Midbrain (tissue), 1 donor: ENCODE measurements at regions not wholly inside any gene's neighbourhood (a gene's known extent, or its start where the extent isn't known, plus 50 kb on each side); places are given as distances from the start of the nearest gene placed in this dataset.

Source experiments
- DNase-seq: peaks from one replicate; lab custom pipeline; 2025; lab: John Stamatoyannopoulos, UW

DNA sequence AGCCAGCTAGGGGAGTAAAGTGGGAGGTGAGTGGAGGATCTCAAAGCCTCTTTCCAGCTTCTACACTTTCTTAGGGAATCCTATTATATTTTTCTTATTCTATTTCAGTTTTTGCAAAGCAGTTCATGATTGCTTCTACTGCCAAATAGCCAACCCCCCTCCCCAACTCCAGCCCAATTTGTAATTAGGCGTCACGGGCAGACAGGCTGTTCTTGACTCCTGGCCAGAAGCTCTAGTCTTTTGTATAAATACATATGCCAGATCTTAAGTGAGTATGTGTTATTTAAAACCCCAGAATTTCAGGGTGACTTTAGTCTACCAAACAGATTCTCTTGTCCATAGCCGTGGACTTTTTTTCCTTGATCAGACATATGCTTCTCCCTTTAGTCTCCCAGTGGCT, 255.2 kb downstream of the BUB3 start:
- no peak for DNase-seq

DNA sequence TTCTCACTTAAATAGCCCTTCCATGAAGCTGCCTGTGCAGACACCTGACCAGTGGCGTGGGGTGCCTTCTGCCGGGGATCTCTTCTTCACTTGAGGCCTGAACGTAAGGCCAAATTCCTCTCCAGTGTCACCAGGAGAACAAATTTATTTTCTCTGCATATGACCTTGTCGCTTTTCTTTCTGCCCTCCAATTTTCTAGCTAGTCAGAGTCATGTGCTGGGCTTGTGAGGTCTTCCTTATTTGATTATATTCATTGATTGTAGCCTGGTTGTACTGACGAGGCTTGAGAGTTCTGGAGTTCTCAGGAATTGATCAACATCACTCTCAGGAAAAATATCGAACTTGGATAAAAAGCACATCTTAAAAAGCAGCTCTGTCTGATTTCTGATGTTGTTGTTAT, 255.7 kb downstream of the BUB3 start:
- no peak for DNase-seq

DNA sequence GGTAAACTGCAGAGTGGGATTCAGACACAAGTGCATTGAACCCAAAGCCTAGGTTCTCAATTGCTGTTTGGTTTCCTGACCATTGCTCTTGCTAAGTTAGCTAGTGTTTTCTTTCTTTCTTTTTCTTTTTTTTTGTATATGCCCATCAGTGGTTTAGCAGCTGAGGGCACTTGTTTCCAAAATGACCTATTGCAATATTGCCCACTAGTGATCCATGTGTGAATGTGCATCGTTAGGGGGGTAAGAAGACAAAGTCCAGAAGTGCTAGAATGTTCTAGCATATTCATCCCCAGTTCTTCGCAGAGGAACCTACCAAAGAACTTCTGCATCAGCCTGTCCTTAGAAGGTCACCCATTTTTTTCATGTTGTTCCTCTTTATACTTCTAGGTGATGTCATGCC, 252.8 kb upstream of the GPR26 start:
- no peak for DNase-seq

DNA sequence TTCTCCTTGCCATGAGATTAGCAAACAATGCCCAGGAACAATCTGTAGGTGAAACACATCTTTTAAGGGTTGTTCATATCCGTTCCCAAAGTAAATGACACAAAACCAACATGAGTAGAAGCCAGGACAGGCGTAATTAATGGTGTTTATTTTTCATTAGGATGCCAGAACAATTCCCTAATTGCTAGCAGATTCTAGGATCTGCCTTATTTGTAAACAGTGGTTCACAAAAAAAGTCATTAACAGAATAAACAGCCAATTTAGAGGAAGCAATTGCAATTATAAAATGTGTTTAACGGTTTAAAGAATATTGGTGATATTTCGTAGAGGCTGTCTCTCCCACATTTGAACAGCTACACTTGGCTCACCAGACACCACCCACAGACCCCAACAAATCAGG, 250.6 kb upstream of the GPR26 start:
- no peak for DNase-seq

DNA sequence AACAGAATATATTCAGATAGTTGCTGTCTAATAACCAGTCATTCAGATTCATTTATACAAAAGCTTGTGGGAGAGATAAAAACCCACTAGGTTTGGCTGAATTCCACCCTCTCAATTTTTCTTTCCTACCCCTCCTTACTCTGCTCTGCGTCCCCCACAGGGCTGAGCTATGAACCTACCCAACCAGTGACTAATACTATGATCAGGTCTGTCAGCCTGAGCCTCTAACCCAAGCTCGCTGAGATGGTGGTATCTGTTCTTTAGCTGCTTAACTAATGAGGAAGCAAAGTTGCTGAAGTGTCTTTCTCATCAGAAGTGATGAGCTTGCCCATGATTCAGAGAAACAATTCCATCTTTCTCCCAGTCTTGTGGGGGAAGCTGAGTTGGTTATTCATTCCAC, 248.7 kb upstream of the GPR26 start:
- DNase-seq: no peak

DNA sequence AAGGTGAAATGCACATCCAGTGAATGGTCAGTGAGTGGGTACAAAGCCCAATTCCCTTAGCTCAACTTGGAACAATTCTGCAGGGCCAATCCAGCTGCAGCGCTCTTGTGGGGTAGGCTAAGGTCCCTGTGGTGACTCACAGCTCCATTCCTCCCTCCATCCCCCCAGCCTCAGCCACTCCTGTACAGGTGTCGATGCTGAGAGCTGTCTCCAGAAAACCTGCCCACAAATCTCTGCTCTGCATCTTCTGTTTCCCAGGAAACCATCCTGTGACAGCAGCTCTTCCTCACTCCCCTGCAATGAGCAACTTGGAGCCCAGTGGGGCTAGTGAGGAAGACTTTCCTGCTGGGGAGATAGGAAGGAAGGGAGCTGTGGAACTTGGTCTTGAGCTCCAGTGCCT, 244.7 kb upstream of the GPR26 start:
- DNase-seq: no peak

DNA sequence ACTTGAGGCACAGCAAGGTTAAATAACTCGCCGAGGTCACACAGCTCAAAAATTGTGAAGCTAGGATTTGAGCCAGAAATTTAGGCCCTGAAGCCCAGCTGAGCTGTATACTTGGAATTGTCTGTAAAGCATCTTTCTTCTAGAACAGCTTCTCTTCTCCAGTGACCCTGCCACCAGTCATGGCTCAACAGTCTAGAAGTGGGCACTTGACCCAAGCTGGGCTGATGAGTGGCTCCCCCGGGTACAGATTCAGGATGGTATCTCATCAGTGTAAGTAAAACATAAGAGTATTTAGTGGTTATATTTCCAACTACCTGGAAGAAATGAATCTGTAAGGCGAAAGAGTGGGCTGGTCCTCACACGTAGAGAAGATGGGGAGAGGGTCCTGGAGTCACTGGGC, 243.9 kb upstream of the GPR26 start:
- DNase-seq: no peak

DNA sequence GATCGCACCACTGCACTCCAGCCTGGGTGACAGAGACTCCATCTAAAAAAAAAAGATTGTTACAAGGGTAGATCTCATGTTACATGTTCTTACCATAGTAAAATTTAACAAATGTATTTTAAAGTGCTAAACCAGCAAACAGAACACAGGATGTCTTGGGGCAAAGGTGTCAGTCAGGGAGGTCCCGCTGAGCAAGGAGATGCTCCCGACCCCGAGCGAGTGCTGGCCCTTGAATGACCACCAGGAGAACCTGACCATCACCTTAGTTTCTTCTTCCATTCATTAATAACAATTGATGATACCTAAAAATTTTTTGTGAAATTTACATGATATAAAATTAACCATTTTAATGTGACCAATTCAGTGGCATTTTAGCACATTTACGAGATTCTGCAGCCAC, 241.6 kb upstream of the GPR26 start:
- no peak for DNase-seq

DNA sequence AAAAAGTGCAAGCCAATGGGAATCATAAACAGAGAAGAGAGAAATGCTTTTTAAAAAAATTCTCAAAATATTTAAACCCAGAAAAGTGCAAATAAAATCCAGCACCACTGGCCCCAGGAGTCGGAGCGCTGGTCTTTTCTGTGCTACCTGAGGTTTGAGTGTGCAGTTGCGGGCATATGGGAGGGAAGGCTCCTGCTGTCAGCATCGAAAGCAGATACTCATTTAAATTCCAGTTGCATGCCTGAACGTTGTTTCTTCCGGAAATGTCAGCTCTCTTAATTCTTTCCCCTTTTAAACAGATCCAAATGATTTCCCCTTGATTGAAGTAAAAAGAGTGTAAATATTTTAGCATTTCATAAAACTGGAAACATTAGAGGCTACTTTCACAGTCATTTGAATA, 240.5 kb upstream of the GPR26 start:
- no peak for DNase-seq

DNA sequence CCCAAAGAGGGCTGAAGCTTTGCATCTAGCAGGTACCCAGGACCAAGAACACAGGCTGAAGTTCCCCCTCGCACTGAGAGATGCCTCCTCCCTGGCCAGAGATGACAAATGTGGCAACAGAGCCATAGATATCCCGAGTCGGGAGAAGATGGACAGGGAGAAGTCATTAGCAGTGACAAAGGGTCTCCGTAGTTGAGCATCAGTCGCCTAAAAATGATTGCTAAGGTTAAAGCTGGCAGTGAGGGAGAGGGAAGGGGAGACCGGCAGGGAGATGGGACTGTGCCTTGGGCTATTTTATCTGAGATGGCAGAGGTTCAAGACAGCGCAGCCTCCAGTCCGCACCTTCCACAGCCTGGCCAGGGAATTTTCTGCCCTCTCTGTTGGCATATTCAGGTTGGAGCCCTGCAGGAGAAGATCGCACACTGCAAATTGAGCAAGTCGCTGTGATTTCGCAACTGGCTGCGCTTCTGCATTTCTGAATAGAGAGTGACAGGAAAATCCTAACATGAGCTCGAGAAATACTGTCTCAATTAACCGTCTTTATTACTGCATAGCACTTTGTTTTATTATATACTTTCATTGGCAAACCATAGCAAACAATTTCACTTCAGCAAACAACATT, 238.9 kb upstream of the GPR26 start:
- no peak for DNase-seq

DNA sequence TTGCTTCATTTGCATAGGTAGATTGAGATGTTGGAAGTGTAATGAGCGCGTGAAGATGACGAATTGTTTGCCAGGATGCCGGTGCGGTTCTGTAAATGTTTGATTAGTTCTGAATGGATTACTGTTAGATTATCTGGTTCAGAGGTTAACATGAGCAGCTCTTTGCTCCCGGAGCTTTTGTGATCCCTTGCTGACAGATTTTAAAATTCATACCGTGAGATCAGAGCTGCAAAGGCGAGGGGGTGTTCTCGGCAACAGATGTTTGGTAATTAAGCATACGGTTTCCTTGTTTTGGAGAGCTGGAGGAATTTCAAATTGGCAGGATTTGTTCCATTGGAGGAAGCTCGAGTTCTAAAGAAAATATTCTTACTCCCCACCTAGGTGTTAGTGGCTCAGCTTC, 237.8 kb upstream of the GPR26 start:
- DNase-seq: no peak

DNA sequence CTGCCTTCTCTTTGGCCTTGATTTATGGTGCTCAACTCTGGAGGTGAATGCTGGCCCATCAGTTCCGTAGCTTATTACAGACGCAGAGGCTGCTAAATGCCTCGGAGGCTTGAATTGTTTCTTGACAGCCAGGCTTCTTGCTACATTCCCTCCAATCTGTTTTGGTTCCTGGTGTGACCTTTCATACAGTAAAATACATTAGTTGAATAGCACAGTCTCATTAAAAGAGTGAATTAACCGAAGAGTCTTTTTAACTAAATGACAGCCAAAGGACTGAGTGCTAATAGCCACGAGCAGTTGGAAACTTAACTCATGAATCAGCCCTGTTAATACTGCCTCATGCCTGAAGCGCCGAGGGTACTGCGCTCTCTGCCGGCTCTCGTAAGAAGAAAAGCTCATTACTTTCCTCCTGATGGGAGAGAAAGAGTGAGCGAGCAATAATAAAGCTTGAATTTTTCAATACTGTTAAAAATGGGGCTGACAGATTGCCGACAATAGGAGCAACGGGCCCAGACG, 236.4 kb upstream of the GPR26 start:
- no peak for DNase-seq

DNA sequence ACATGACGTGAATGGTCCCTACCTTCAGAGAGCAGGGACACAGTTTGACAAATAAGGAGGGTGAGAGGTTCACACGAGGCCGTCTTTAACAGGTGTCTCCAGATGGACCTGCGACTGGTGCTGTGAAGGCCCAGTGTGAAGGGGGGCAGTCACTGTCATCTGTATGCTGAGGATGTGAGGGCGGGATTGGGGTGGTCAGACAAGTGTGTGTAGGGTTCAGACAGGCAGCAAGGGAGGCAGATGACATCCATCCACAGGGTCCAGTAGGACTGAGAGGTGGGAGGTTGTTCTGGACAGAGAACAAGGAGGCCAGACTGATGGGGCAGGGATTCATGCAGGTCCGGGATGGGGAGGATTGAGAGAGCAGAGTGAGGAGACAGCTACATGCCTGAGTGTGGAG, 232.6 kb upstream of the GPR26 start:
- no peak for DNase-seq

DNA sequence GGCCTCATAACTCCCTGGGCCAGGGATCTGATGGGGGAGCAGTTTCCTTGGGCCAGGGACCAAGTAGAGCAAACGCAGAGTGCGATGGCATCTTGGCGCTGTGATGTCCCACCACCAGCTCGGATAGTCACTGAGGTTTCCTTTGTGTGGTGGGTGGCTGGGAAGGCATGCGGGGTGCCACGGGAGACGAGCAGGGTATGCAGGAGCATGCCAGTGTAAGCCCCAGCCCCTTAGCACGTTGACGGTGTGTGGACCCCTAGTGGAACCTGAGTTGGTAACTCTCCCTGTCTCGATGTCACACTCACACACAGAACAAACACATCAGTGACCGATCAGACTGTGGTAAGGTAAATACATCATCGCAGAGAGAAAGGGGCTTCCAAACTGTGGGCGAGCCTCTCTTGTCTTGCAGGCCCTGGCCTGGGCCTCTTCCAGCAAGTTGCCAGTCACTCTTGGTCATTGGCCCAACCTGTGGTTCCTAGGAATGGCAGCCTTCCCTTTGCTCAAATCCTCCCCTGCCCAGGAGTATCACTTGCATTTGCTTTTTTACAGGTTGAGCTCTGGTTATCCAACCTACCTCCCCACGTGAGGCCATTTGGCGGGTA, 231.6 kb upstream of the GPR26 start:
- no peak for DNase-seq

DNA sequence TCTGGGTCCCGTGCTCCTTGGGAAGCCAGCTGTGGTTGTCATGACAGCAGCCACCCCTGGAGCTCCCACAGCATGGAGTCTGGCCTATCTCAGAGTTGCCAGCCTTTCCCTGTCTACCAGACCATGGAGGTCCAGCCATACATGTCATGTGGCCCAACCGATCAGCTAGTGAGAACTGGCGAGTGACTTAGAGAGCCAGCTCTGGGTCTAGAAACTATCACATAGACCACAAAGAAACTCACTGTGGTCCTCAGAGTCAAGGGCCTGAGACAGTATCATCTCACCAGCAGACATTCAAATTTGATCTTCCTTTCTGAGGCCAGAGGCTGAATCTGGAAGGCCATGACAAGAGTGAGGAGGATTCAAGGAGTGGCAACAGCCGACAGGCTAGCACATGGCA, 223.3 kb upstream of the GPR26 start:
- DNase-seq: no peak

DNA sequence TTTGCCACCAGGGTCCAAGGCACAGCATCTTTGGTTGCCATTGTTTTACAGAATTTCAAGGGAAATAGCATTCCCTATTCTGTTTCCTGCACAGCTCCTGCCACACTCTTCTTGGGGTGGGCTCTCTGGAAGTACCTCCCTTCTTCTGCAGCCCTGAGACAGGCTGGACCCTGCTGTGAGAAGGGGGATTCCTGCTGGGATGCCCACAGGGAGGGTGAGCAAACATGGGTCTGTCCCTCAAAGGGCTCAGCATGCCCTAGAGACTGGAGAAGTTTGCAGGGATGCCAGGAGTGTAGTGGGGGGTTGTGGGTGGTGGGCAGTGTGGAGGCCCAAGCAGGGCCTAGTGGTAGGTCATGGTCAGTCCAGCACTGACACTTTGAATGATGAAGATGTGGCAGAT, 222.2 kb upstream of the GPR26 start:
- DNase-seq: no peak

DNA sequence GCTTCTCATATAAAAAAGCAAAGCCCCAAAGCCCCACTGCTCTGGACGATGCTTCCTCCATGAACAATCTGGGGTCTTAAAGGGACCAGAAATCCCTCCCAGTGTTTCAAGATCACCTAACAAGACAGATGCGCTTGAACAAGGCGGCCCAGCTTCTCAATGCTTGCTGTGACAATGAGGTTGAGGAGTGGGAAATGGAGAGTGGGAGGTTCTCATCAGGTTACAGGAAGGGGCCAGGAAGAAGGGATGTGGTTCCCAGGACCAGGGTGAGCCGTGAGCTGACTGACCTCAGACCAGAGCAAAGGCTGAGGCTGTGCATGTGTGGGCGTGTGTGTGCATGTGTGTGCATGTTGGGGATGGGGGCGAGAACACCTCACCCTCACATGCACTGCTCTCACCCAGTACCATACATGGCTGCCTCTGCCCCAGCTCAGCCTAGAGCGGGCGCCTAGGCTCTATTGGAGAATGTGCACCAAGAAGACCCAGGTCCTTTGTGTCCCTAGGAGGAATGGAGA, 220.8 kb upstream of the GPR26 start:
- DNase-seq: no peak

DNA sequence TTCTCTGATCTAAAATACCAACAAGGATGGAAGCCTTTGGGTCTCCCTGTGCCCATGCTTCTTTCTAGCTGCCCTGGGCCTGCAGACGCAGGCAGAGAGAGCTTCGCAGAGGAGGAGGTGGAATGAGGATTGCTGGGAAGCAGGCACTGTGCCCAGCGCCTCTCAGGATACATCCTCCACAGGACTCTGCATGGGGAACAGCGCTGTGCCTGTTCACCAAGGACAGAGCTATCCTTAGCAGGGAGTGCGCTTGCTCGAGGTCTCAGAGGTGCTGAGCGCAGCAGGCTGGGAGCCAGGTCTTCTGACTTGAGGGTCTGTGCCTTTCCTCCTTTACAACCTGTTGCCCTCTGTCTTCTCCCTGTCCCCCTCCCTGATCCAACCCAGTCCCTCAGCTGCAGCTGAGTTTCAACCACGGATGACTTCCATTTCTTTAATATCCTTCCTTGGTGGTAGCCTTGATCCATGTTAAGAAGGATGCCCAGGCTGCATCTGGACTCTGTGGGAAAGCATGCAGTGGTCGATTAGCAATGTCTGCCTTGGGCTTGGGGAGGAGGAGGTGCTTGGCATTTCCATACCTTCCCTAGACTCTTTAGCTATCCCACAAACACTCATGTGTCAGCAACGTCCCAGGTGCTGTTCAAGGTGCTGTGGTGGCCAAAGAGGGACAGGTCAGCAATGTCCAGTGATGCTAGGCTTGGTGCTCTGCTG, 219.6 kb upstream of the GPR26 start:
- no peak for DNase-seq

DNA sequence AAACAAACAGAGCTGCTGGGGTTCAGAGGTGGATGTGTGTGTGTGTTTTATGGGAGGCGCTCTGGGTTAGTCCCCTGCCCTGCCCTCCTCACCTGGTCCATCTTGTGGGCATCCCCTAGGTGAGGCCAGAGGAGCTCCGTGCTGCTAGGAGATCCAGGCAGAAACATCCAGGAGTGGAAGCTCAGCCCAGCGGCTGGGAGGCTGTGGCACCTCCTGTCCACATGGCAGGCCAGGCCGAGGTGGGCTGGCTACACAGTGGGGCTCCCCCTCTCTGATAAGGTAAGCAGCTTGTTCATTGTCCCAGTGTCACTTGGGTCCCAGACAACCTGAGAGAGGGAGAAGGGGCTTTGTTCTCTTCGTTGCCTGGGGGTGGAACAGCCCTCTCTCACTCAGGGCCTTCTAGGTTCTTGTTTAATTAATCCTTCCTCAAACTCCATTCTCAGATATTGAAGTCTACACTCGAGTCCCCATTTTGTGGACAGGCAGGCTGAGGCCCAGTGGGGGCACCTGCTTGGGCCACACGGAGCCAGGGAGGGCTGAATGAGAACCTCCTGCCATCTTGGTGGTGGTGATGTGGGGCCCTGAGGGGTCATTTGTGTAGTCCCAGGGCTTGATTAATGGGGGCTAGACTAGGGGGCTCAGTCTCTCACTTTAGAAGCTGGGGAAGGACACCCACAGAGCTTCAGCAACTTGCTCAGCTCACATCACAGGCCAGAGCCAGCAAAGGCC, 216.8 kb upstream of the GPR26 start:
- no peak for DNase-seq

DNA sequence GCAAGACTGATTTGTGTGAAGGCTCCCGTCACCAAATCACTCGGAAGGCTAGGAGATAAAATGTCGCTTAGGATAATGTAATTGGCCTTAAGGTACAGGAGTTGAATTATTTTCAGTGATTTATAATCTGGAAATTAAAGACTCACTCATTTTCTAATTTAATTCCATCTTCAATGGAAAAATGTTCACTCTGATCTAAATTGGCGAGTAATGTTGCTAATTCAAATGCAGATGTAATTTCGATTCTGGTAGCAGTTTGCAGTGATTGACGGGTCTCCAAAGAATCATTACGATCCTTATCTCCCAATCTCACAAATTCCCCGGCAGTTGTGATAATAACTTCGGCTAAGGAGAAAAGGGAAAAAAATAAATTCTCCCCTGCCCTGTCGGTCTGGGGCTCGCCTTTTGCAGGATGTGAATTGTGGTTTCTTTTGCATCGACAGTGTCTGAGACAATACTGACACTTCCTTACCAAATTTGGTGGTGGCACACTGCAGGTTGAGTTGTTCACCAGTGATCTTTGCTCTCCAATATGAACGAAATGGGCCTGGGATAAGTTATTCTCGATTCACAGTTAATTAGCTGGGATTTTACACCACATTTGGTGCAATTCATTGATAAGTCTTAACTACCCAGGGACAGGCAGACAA, 215.1 kb upstream of the GPR26 start:
- DNase-seq: no peak

DNA sequence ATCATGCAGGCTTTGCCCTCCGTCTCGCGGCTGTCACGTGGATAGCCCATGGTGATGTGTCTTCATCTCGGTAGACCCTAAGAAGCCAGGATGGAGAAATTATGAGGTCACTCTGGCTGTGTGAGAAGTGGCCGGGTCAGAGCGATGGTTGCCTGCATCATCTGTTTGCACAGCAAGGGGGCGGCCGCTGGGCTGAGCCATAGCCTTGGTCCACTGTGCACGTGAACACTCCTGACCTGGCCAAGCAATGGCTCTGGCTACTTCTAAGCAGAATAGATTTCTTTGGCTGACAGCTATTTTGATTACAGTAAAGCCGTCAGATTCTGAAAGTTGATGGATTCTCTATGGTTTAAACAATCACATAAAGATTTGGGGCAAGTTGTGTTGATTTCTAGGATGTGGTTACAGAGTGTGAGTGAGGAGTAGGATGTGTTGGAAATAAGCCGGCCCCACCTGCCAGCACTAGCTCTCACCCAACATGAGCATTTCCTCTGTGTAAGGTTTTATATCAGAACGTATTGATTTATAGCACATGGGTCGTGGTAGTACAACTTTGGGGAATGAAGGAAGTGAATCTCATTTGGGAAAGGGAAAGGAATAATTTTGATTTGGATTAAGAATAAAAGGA, 214.4 kb upstream of the GPR26 start:
- DNase-seq: no peak

DNA sequence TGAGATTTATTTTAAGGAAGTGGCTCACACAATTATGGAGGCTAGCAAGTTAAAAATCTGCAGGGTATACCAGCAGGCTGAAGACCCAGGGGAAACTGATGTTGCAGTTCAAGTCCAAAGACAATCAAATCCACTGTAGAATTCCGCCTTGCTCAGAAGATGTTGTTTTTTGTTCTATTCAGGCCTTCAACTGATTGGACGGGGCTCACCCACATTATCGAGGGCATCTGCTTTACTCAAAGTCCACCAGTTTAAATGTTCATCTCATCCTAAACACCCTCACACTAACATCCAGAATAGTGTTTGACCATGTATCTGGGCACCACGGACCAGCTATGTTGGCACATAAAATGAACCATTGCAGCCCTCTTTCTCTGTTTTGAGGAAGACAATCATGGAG, 211.2 kb upstream of the GPR26 start:
- no peak for DNase-seq
